Vagina (tissue), 2 donors: ENCODE measurements at regions not wholly inside any gene's neighbourhood (a gene's known extent, or its start where the extent isn't known, plus 50 kb on each side); places are given as distances from the start of the nearest gene placed in this dataset.

Experiments
- CTCF ChIP-seq, 3 experiments: fragments of 450-650 bp in 2 of 3; fragments of 200-600 bp in 1 of 3; sonication (generic) in 1 of 3; IDR thresholded peaks; one replicate each; pipeline ENCODE4 v1.5.1; 2017 to 2019; ENCODE audit warnings: antibody characterized with exemption in 3 of 3, mild to moderate bottlenecking in 2 of 3, moderate library complexity in 2 of 3
- POLR2A ChIP-seq, 2 donors: fragments of 450-650 bp; IDR thresholded peaks; one replicate each; pipeline ENCODE4 v1.6.1; 2017; ENCODE audit warnings: antibody characterized with exemption in 2 of 2, mild to moderate bottlenecking in 2 of 2, moderate library complexity in 2 of 2
- POLR2AphosphoS5 ChIP-seq, 2 donors: sonication (generic); formaldehyde crosslinking; IDR thresholded peaks; one replicate each; pipeline ENCODE4 v1.9.0; 2017; ENCODE audit warnings: antibody characterized with exemption in 2 of 2, mild to moderate bottlenecking in 2 of 2, low read depth in 1 of 2; ENCODE audit not compliant: insufficient read depth in 1 of 2

GRCh38 chr1:5658340-5659316 lies 333.6 kb downstream of the NPHP4 start:
- no peak for TF ChIP-seq CTCF (IDR thresholded peaks at IDR 0.05)
- TF ChIP-seq POLR2A (IDR thresholded peaks at IDR 0.05): no peak
- no peak for TF ChIP-seq POLR2AphosphoS5 (IDR thresholded peaks at IDR 0.05; ENCODE audit: insufficient read depth in 1 of 2, low read depth in 1 of 2)
